Stimulated activated CD8-positive, alpha-beta memory T cell treated with anti-CD3 and anti-CD28 coated beads, Interleukin-15, amount 100 ng/mL, for 4 hours (primary cell): ENCODE measurements at regions not wholly inside any gene's neighbourhood (a gene's known extent, or its start where the extent isn't known, plus 50 kb on each side); places are given as distances from the start of the nearest gene placed in this dataset.
"Not testable (repeated sequence)": the region's sequence is repeated elsewhere in the genome, so short reads cannot be mapped to it uniquely, and the experiment has no call there.

Experiments used
- DNase-seq, 2 donors: peaks; one replicate each; pipeline ENCODE4 v3.0.0-alpha.2; 2020; ENCODE audit warnings: low read depth in 2 of 2

GRCh38 chr5:62154758-62155157 is 151.2 kb upstream of the KIF2A start:
- DNase-seq = no peak

GRCh38 chr5:62155988-62156387 is 150.0 kb upstream of the KIF2A start:
- DNase-seq = no peak

- no peak for DNase-seq
Measured at GRCh38 chr5:62167561-62168057, 138.4 kb upstream of the KIF2A start.

- no peak for DNase-seq
Measured at GRCh38 chr5:62168506-62169281, 137.3 kb upstream of the KIF2A start.

- no peak for DNase-seq
Measured at GRCh38 chr5:62178258-62178657, 127.7 kb upstream of the KIF2A start.

GRCh38 chr5:62182802-62183201 is 123.2 kb upstream of the KIF2A start:
- no peak for DNase-seq

- no peak for DNase-seq
Measured at GRCh38 chr5:62183727-62184126, 122.3 kb upstream of the KIF2A start.

- no peak for DNase-seq
Measured at GRCh38 chr5:62184444-62184843, 121.6 kb upstream of the KIF2A start.

- no peak for DNase-seq
Measured at GRCh38 chr5:62190173-62190572, 115.8 kb upstream of the KIF2A start.

- no peak for DNase-seq
Measured at GRCh38 chr5:62190931-62191330, 115.1 kb upstream of the KIF2A start.

GRCh38 chr5:62192958-62193357 is 113.0 kb upstream of the KIF2A start:
- DNase-seq = no peak

- not testable (repeated sequence) for DNase-seq
Measured at GRCh38 chr5:62196532-62196931, 109.5 kb upstream of the KIF2A start.

GRCh38 chr5:62197697-62198096 is 108.3 kb upstream of the KIF2A start:
- DNase-seq = no peak

GRCh38 chr5:62198421-62198820 is 107.6 kb upstream of the KIF2A start:
- DNase-seq = no peak

GRCh38 chr5:62199792-62200716 is 106.0 kb upstream of the KIF2A start:
- DNase-seq = no peak

GRCh38 chr5:62206150-62206829 is 99.7 kb upstream of the KIF2A start:
- no peak for DNase-seq

GRCh38 chr5:62208218-62208852 is 97.7 kb upstream of the KIF2A start:
- DNase-seq = no peak

GRCh38 chr5:62211405-62211804 is 94.6 kb upstream of the KIF2A start:
- no peak for DNase-seq

- DNase-seq = no peak
Measured at GRCh38 chr5:62212648-62213047, 93.4 kb upstream of the KIF2A start.

GRCh38 chr5:62214701-62215100 is 91.3 kb upstream of the KIF2A start:
- DNase-seq = no peak

- not testable (repeated sequence) for DNase-seq
Measured at GRCh38 chr5:62216603-62217002, 89.4 kb upstream of the KIF2A start.

- DNase-seq = not testable (repeated sequence)
Measured at GRCh38 chr5:62217095-62217494, 88.9 kb upstream of the KIF2A start.
